ENCODE measurements at regions not wholly inside any gene's neighbourhood (a gene's known extent, or its start where the extent isn't known, plus 50 kb on each side); places are given as distances from the start of the nearest gene placed in this dataset.

DNA sequence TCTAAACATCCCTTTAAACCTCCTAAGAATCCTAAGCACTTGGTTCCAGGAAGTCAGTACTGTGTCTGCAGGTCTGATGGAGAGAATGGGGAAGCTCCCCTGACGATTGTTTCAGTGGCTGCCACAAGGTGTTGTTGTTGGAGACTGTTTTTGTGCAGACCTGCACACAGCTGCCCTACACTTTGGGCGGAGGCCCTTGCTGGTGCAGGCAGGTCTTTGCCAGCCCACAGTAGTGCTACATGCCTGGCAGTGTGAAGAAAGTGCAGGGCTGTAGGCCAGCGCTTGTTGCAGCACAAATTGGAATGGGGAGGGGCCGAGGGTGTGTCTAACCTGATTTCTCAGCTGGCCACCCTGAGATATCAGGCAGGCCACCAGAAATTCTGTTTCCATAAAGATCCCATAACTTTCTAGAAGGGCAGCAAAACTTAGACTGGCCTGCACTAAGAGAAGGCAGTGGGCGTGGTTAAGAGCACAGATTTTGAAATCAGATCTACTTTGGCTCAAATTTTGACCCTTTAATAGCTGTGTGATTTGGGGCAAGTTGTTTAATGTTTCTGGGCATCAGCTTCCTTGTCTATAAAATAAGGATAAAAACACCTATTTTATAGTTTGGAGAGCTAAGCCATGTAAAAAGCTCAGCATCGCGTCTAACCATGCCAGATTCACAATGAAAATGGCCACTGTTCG, 83.7 kb upstream of the SLC1A4 start:
- no peak for TF ChIP-seq MAFK (IDR thresholded peaks at IDR 0.05; ENCODE audit: low read depth, low read length)
- TF ChIP-seq, protein P1, sequence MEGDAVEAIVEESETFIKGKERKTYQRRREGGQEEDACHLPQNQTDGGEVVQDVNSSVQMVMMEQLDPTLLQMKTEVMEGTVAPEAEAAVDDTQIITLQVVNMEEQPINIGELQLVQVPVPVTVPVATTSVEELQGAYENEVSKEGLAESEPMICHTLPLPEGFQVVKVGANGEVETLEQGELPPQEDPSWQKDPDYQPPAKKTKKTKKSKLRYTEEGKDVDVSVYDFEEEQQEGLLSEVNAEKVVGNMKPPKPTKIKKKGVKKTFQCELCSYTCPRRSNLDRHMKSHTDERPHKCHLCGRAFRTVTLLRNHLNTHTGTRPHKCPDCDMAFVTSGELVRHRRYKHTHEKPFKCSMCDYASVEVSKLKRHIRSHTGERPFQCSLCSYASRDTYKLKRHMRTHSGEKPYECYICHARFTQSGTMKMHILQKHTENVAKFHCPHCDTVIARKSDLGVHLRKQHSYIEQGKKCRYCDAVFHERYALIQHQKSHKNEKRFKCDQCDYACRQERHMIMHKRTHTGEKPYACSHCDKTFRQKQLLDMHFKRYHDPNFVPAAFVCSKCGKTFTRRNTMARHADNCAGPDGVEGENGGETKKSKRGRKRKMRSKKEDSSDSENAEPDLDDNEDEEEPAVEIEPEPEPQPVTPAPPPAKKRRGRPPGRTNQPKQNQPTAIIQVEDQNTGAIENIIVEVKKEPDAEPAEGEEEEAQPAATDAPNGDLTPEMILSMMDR (conservative IDR thresholded peaks at IDR 0.05; ENCODE audit: low read depth, low read length) = no peak
- no peak for TF ChIP-seq RCOR1 (IDR thresholded peaks at IDR 0.05; ENCODE audit: insufficient replicate concordance, low read length)
- TF ChIP-seq MAZ (IDR thresholded peaks at IDR 0.05; ENCODE audit: borderline replicate concordance, low read depth, low read length) = no peak

All from IMR-90 (cell line).